SH-SY5Y (cell line): ENCODE measurements at regions not wholly inside any gene's neighbourhood (a gene's known extent, or its start where the extent isn't known, plus 50 kb on each side); places are given as distances from the start of the nearest gene placed in this dataset.

ENCODE experiments used
- GATA2 ChIP-seq: IDR thresholded peaks from 2 replicates; pipeline ENCODE4 v1.6.1; 2011; ENCODE audit warnings: mild to moderate bottlenecking, low read depth, low read length
- GATA3 ChIP-seq: IDR thresholded peaks from 2 replicates; pipeline ENCODE4 v1.6.1; 2011; ENCODE audit warnings: low read depth, mild to moderate bottlenecking, low read length, moderate library complexity

GRCh38 chr2:16559278-16560067 lies 106.2 kb downstream of the CYRIA start:
- TF ChIP-seq GATA2: no peak
- no peak for TF ChIP-seq GATA3
